H9 (cell line): ENCODE measurements at regions not wholly inside any gene's neighbourhood (a gene's known extent, or its start where the extent isn't known, plus 50 kb on each side); places are given as distances from the start of the nearest gene placed in this dataset.

ENCODE experiments used
- DNase-seq: peaks from one replicate; pipeline ENCODE4 v3.0.0-alpha.2; 2017
- H2AFZ ChIP-seq: one replicate; pipeline ENCODE4 v1.6.1; 2013; ENCODE audit warnings: mild to moderate bottlenecking, low read length, control low read depth, moderate library complexity
- H2AK5ac ChIP-seq: 2 replicates; pipeline ENCODE4 v1.6.1; 2013; ENCODE audit warnings: low read length, control low read depth, mixed read lengths; ENCODE audit not compliant: insufficient read length
- H2BK120ac ChIP-seq: one replicate; pipeline ENCODE4 v1.6.1; 2013; ENCODE audit warnings: low read depth, mild to moderate bottlenecking, low read length, control low read depth, inconsistent platforms; ENCODE audit not compliant: poor library complexity, severe bottlenecking
- H2BK12ac ChIP-seq: 2 replicates; pipeline ENCODE4 v1.6.1; 2013; ENCODE audit warnings: low read length, control low read depth, mixed read lengths, low read depth; ENCODE audit not compliant: insufficient read length
- H2BK15ac ChIP-seq: 2 replicates; pipeline ENCODE4 v1.6.1; 2013; ENCODE audit warnings: low read depth, low read length, control low read depth
- H2BK20ac ChIP-seq: one replicate; pipeline ENCODE4 v1.6.1; 2013; ENCODE audit warnings: low read depth, mild to moderate bottlenecking, low read length, control low read depth, inconsistent platforms; ENCODE audit not compliant: poor library complexity, severe bottlenecking
- H2BK5ac ChIP-seq: 2 replicates; pipeline ENCODE4 v1.6.1; 2013; ENCODE audit warnings: low read length, control low read depth, mixed read lengths; ENCODE audit not compliant: insufficient read length
- H3K14ac ChIP-seq: 2 replicates; pipeline ENCODE4 v1.6.1; 2013; ENCODE audit warnings: low read length, control low read depth; ENCODE audit not compliant: insufficient read depth
- H3K18ac ChIP-seq: 2 replicates; pipeline ENCODE4 v1.6.1; 2013; ENCODE audit warnings: low read depth, mild to moderate bottlenecking, mixed read lengths, low read length, control low read depth; ENCODE audit not compliant: insufficient read length
- H3K23ac ChIP-seq: 2 replicates; pipeline ENCODE4 v1.6.1; 2013; ENCODE audit warnings: low read length, control low read depth, mixed read lengths, low read depth; ENCODE audit not compliant: insufficient read length
- H3K23me2 ChIP-seq: 2 replicates; pipeline ENCODE4 v1.6.1; 2013; ENCODE audit warnings: low read depth, mild to moderate bottlenecking, mixed read lengths, low read length, control low read depth; ENCODE audit not compliant: insufficient read length, poor library complexity, severe bottlenecking
- H3K27ac ChIP-seq: 2 replicates; pipeline ENCODE4 v1.5.1; 2013; ENCODE audit warnings: low read length, control low read depth, mixed read lengths, low read depth; ENCODE audit not compliant: insufficient read length
- H3K27me3 ChIP-seq: 2 replicates; pipeline ENCODE4 v1.6.1; 2013; ENCODE audit warnings: low read length, control low read depth, inconsistent platforms; ENCODE audit not compliant: insufficient read depth
- H3K4ac ChIP-seq: 2 replicates; pipeline ENCODE4 v1.6.1; 2013; ENCODE audit warnings: low read depth, mild to moderate bottlenecking, control low read depth, inconsistent platforms, low read length, moderate library complexity
- H3K4me1 ChIP-seq: 2 replicates; pipeline ENCODE4 v1.6.1; 2013; ENCODE audit warnings: low read length, control low read depth, inconsistent platforms; ENCODE audit not compliant: insufficient read depth
- H3K4me2 ChIP-seq: 2 replicates; pipeline ENCODE4 v1.6.1; 2013; ENCODE audit warnings: low read length, control low read depth, mixed read lengths; ENCODE audit not compliant: insufficient read length, insufficient read depth
- H3K56ac ChIP-seq: 2 replicates; pipeline ENCODE4 v1.6.1; 2013; ENCODE audit warnings: low read depth, mild to moderate bottlenecking, mixed read lengths, low read length, control low read depth; ENCODE audit not compliant: insufficient read length
- H3K79me1 ChIP-seq: 2 replicates; pipeline ENCODE4 v1.6.1; 2013; ENCODE audit warnings: low read depth, mild to moderate bottlenecking, moderate library complexity, low read length, control low read depth, inconsistent platforms; ENCODE audit not compliant: insufficient read depth, poor library complexity, severe bottlenecking
- H3K79me2 ChIP-seq: 2 replicates; pipeline ENCODE4 v1.6.1; 2013; ENCODE audit warnings: low read length, control low read depth, inconsistent platforms; ENCODE audit not compliant: insufficient read depth
- H3K9ac ChIP-seq: 2 replicates; pipeline ENCODE4 v1.6.1; 2013; ENCODE audit warnings: low read length, control low read depth, mixed read lengths; ENCODE audit not compliant: insufficient read length; ENCODE audit errors: extremely low read depth
- H3K9me3 ChIP-seq: one replicate; pipeline ENCODE4 v1.6.1; 2013; ENCODE audit warnings: low read depth, low read length, inconsistent platforms; ENCODE audit not compliant: control insufficient read depth
- H3T11ph ChIP-seq: one replicate; pipeline ENCODE4 v1.6.1; 2013; ENCODE audit warnings: mild to moderate bottlenecking, low read length, control low read depth, inconsistent platforms
- H4K20me1 ChIP-seq: one replicate; pipeline ENCODE4 v1.6.1; 2013; ENCODE audit not compliant: control insufficient read depth, insufficient read length, insufficient read depth
- H4K5ac ChIP-seq: 2 replicates; pipeline ENCODE4 v1.6.1; 2013; ENCODE audit warnings: low read depth, mild to moderate bottlenecking, mixed read lengths, low read length, control low read depth; ENCODE audit not compliant: insufficient read length
- H4K8ac ChIP-seq: replicated peaks from 2 replicates; pipeline ENCODE4 v1.6.1; 2013; ENCODE audit warnings: low read length, control low read depth, mixed read lengths, low read depth; ENCODE audit not compliant: insufficient read length
- H4K91ac ChIP-seq: 2 replicates; pipeline ENCODE4 v1.6.1; 2013; ENCODE audit warnings: low read depth, mild to moderate bottlenecking, moderate library complexity, mixed read lengths, low read length, control low read depth; ENCODE audit not compliant: insufficient read length
- H3K27ac Mint-ChIP-seq, 3 experiments: 2 replicates in 2 of 3; 3 replicates in 1 of 3; pipeline ENCODE4 v1.8.0; 2020 to 2021; ENCODE audit warnings: mixed read lengths in 3 of 3, mild to moderate bottlenecking in 1 of 3, moderate library complexity in 1 of 3
- H3K27me3 Mint-ChIP-seq: 2 replicates; pipeline ENCODE4 v1.8.0; 2021; ENCODE audit warnings: low read depth, mild to moderate bottlenecking, moderate library complexity, mixed read lengths
- H3K36me3 Mint-ChIP-seq, 3 experiments: 2 replicates in 2 of 3; 3 replicates in 1 of 3; pipeline ENCODE4 v1.8.0; 2020 to 2021; ENCODE audit warnings: low read depth in 3 of 3, mixed read lengths in 3 of 3; ENCODE audit not compliant: insufficient read depth in 1 of 3
- H3K4me1 Mint-ChIP-seq, 2 experiments: 2 replicates each; pipeline ENCODE4 v1.8.0; 2020; ENCODE audit warnings: mixed read lengths in 2 of 2
- H3K4me3 Mint-ChIP-seq, 2 experiments: 2 replicates in 1 of 2; 3 replicates in 1 of 2; pipeline ENCODE4 v1.8.0; 2020 to 2021; ENCODE audit warnings: mild to moderate bottlenecking in 2 of 2, mixed read lengths in 2 of 2, moderate library complexity in 1 of 2
- H3K9me3 Mint-ChIP-seq, 2 experiments: 2 replicates in 1 of 2; 3 replicates in 1 of 2; pipeline ENCODE4 v1.8.0; 2020; ENCODE audit warnings: mild to moderate bottlenecking in 2 of 2, mixed read lengths in 2 of 2, moderate library complexity in 1 of 2
- CTCF ChIP-seq: fragments of 200-600 bp; sonication (generic); conservative IDR thresholded peaks from 3 replicates; pipeline ENCODE4 v1.8.0; 2021; ENCODE audit warnings: antibody characterized with exemption, mild to moderate bottlenecking
- WGBS: extraction: QIAGEN DNeasy Blood & Tissue Kit; methylation state at CpG from one replicate; pipeline ENCODE4 v1.1.7; 2013; ENCODE audit warnings: missing lambda C conversion rate, low lambda C conversion rate, mixed read lengths; ENCODE audit not compliant: insufficient read length; ENCODE audit errors: extremely low coverage; 5-methylcytosine and 5-hydroxymethylcytosine counted together

- no peak overlapping the region for H2BK12ac ChIP-seq
- H3K18ac ChIP-seq = no peak overlapping the region
- H3K4me1 Mint-ChIP-seq = peaks cover 0 to 6% of the 10 kb centered on the region in 2 experiments; a peak in 2 of 4 replicates
- H4K8ac ChIP-seq = no peak overlapping the region
- no peak overlapping the region for H3K23ac ChIP-seq
- H3K27me3 Mint-ChIP-seq = peaks cover 4% of the 10 kb centered on the region
- no peak overlapping the region for H3T11ph ChIP-seq
- H2BK20ac ChIP-seq = no peak overlapping the region
- H3K4ac ChIP-seq = no peak overlapping the region
- no peaks in the 10 kb centered on the region for H4K20me1 ChIP-seq
- H3K79me1 ChIP-seq = no peaks in the 10 kb centered on the region
- no peak for TF ChIP-seq CTCF
- H3K9me3 ChIP-seq = peaks cover 17% of the 10 kb centered on the region
- no peak overlapping the region for H2AFZ ChIP-seq
- H4K5ac ChIP-seq = no peak overlapping the region
- peaks cover 0 to 6% (median 0%) of the 10 kb centered on the region in 3 experiments; a peak in 1 of 7 replicates for H3K36me3 Mint-ChIP-seq
- peaks cover 64 to 66% of the 10 kb centered on the region in 2 experiments for H3K9me3 Mint-ChIP-seq
- no peak for DNase-seq
- no peak overlapping the region for H4K91ac ChIP-seq
- no peaks in the 10 kb centered on the region for H3K4me1 ChIP-seq
- H3K27me3 ChIP-seq = no peaks in the 10 kb centered on the region
- no peak overlapping the region for H3K4me2 ChIP-seq
- H3K4me3 Mint-ChIP-seq = no peak overlapping the region
- no peak overlapping the region for H2BK120ac ChIP-seq
- H3K79me2 ChIP-seq = no peaks in the 10 kb centered on the region
- no CpG with 5 or more reads among the region's 2 CpGs for WGBS
- no peaks in the 10 kb centered on the region for H3K23me2 ChIP-seq
- no peak overlapping the region for H3K27ac Mint-ChIP-seq
- H2AK5ac ChIP-seq = no peak overlapping the region
- no peak overlapping the region for H3K14ac ChIP-seq
- H3K27ac ChIP-seq = no peak overlapping the region
- H3K56ac ChIP-seq = no peak overlapping the region
- H3K9ac ChIP-seq = no peak overlapping the region
- H2BK15ac ChIP-seq = no peak overlapping the region
- no peak overlapping the region for H2BK5ac ChIP-seq
Measured at GRCh38 chrX:149223854-149224253, 281.3 kb downstream of the IDS start.
